H1 (cell line): ENCODE measurements at regions not wholly inside any gene's neighbourhood (a gene's known extent, or its start where the extent isn't known, plus 50 kb on each side); places are given as distances from the start of the nearest gene placed in this dataset.
A peak's percentile ranks its signal among the peaks of the same experiment; 100 is the strongest.

Experiments
- CTCF ChIA-PET: fragments of 300-600 bp; sonication (Branson Sonifier 250); formaldehyde crosslinking; loops from one replicate; lab custom pipeline; 2021; ENCODE audit not compliant: partially characterized antibody; lab: Charles Lee
- POLR2A ChIA-PET: fragments of 300-600 bp; sonication (Branson Sonifier 250); formaldehyde crosslinking; loops from one replicate; lab custom pipeline; 2021; ENCODE audit warnings: inconsistent platforms; ENCODE audit not compliant: partially characterized antibody; lab: Charles Lee
- DNase-seq, 2 experiments: peaks; one replicate each; pipeline versions ENCODE4 v3.0.0 to v3.0.0-alpha.2; 2010 to 2022; ENCODE audit warnings: low spot score in 2 of 2, low read depth in 1 of 2, mixed read lengths in 1 of 2
- FAIRE-seq: peaks from 2 replicates; lab custom pipeline; 2011; peaks lifted over from hg19 to GRCh38; lab: Jason Lieb, UNC
- H2AFZ ChIP-seq: 2 replicates; pipeline ENCODE4 v1.8.1; 2012; ENCODE audit warnings: low read length, inconsistent platforms
- H2AK5ac ChIP-seq: 2 replicates; pipeline ENCODE4 v1.6.1; 2013; ENCODE audit warnings: low read depth, low read length
- H2BK120ac ChIP-seq: replicated peaks from 2 replicates; pipeline ENCODE3; 2013; ENCODE audit warnings: low read depth, low read length, inconsistent platforms
- H2BK12ac ChIP-seq: 2 replicates; pipeline ENCODE4 v1.6.1; 2013; ENCODE audit warnings: low read depth, low read length
- H2BK15ac ChIP-seq: 2 replicates; pipeline ENCODE4 v1.6.1; 2013; ENCODE audit warnings: low read length
- H2BK20ac ChIP-seq: 2 replicates; pipeline ENCODE4 v1.6.1; 2013; ENCODE audit warnings: low read length
- H2BK5ac ChIP-seq: 2 replicates; pipeline ENCODE4 v1.6.1; 2013; ENCODE audit warnings: low read depth, low read length
- H3K14ac ChIP-seq: 2 replicates; pipeline ENCODE4 v1.6.1; 2013; ENCODE audit warnings: inconsistent platforms; ENCODE audit not compliant: insufficient read length
- H3K18ac ChIP-seq: 2 replicates; pipeline ENCODE4 v1.6.1; 2013; ENCODE audit warnings: low read length; ENCODE audit errors: extremely low read depth
- H3K23ac ChIP-seq: 2 replicates; pipeline ENCODE4 v1.6.1; 2013; ENCODE audit warnings: inconsistent platforms; ENCODE audit not compliant: insufficient read length
- H3K23me2 ChIP-seq: 2 replicates; pipeline ENCODE4 v1.6.1; 2013; ENCODE audit warnings: low read depth, low read length
- H3K27ac ChIP-seq: 2 replicates; pipeline ENCODE4 v1.6.1; 2011; ENCODE audit warnings: low read depth, low read length, inconsistent platforms
- H3K27me3 ChIP-seq, 4 experiments: replicated peaks in 1 of 4; 1 replicate in 1 of 4; 2 replicates in 3 of 4; pipeline versions ENCODE4 v1.6.1 to v1.8.1; 2011 to 2013; ENCODE audit warnings: low read length in 3 of 4, mild to moderate bottlenecking in 3 of 4, inconsistent platforms in 2 of 4, mixed read lengths in 2 of 4, moderate library complexity in 1 of 4; ENCODE audit not compliant: control insufficient read depth in 3 of 4, insufficient read depth in 3 of 4; ENCODE audit errors: extremely low read depth in 1 of 4
- H3K36me3 ChIP-seq, 4 experiments: 2 replicates each; pipeline versions ENCODE4 v1.6.1 to v1.8.1; 2011 to 2013; ENCODE audit warnings: mild to moderate bottlenecking in 4 of 4, low read length in 3 of 4, moderate library complexity in 2 of 4, control low read depth in 1 of 4, inconsistent platforms in 1 of 4; ENCODE audit not compliant: insufficient read depth in 4 of 4, control insufficient read depth in 2 of 4
- H3K4ac ChIP-seq: replicated peaks from 2 replicates; pipeline ENCODE3; 2013; ENCODE audit warnings: low read length, low read depth, mixed read lengths, inconsistent platforms; ENCODE audit not compliant: insufficient read length
- H3K4me1 ChIP-seq, 4 experiments: replicated peaks in 1 of 4; 1 replicate in 1 of 4; 2 replicates in 3 of 4; pipeline versions ENCODE4 v1.6.1 to v1.8.1; 2011 to 2013; ENCODE audit warnings: low read length in 3 of 4, inconsistent platforms in 2 of 4, mixed read lengths in 1 of 4; ENCODE audit not compliant: insufficient read depth in 4 of 4, control insufficient read depth in 3 of 4
- H3K4me2 ChIP-seq, 2 experiments: 2 replicates each; pipeline versions ENCODE4 v1.6.1 to v1.8.1; 2011 to 2013; ENCODE audit warnings: low read depth in 2 of 2, low read length in 2 of 2, control low read depth in 1 of 2, inconsistent platforms in 1 of 2, mild to moderate bottlenecking in 1 of 2; ENCODE audit not compliant: insufficient read depth in 1 of 2
- H3K4me3 ChIP-seq, 4 experiments: fragments of 200-600, 300-600 bp in 1 of 4; sonication (generic), shearing (Covaris generic), sonication (Bioruptor Twin) in 1 of 4; 2 replicates each; pipeline versions ENCODE4 v1.5.1 to v1.8.1; 2011 to 2016; ENCODE audit warnings: low read length in 4 of 4, low read depth in 3 of 4, control low read depth in 2 of 4, inconsistent platforms in 2 of 4, mild to moderate bottlenecking in 2 of 4, mixed read lengths in 1 of 4, moderate library complexity in 1 of 4; ENCODE audit not compliant: insufficient read depth in 2 of 4; ENCODE audit errors: extremely low read depth in 1 of 4
- H3K56ac ChIP-seq: replicated peaks from 2 replicates; pipeline ENCODE3; 2013; ENCODE audit warnings: low read depth, mild to moderate bottlenecking, mixed read lengths, low read length, inconsistent platforms; ENCODE audit not compliant: insufficient read length
- H3K79me1 ChIP-seq: 2 replicates; pipeline ENCODE4 v1.6.1; 2013; ENCODE audit warnings: low read depth, low read length, control low read depth
- H3K79me2 ChIP-seq, 2 experiments: 2 replicates each; pipeline versions ENCODE4 v1.6.1 to v1.8.1; 2012 to 2013; ENCODE audit warnings: low read length in 2 of 2, mild to moderate bottlenecking in 2 of 2, inconsistent platforms in 1 of 2; ENCODE audit not compliant: insufficient read depth in 2 of 2, control insufficient read depth in 1 of 2
- H3K9ac ChIP-seq, 4 experiments: replicated peaks in 1 of 4; 1 replicate in 1 of 4; 2 replicates in 3 of 4; pipeline versions ENCODE4 v1.6.1 to v1.8.1; 2011 to 2013; ENCODE audit warnings: low read depth in 3 of 4, low read length in 3 of 4, control low read depth in 2 of 4, mild to moderate bottlenecking in 2 of 4, moderate library complexity in 2 of 4, inconsistent platforms in 1 of 4; ENCODE audit errors: extremely low read depth in 1 of 4
- H3K9me3 ChIP-seq, 2 experiments: 2 replicates each; pipeline versions ENCODE4 v1.6.1 to v1.8.1; 2012 to 2013; ENCODE audit warnings: mild to moderate bottlenecking in 2 of 2, moderate library complexity in 2 of 2, control low read depth in 1 of 2, inconsistent platforms in 1 of 2, low read depth in 1 of 2, low read length in 1 of 2, mixed read lengths in 1 of 2; ENCODE audit not compliant: insufficient read depth in 2 of 2
- H4K20me1 ChIP-seq, 2 experiments: replicated peaks in 1 of 2; 2 replicates each; pipeline versions ENCODE3 to v1.8.1; 2011 to 2013; ENCODE audit warnings: inconsistent platforms in 2 of 2, low read length in 2 of 2, mild to moderate bottlenecking in 1 of 2; ENCODE audit not compliant: insufficient read depth in 2 of 2, control insufficient read depth in 1 of 2
- H4K5ac ChIP-seq: 2 replicates; pipeline ENCODE4 v1.6.1; 2013; ENCODE audit warnings: low read length, low read depth, mixed read lengths, inconsistent platforms; ENCODE audit not compliant: insufficient read length
- H4K8ac ChIP-seq: 2 replicates; pipeline ENCODE4 v1.8.0; 2013; ENCODE audit warnings: mild to moderate bottlenecking, moderate library complexity, low read length, inconsistent platforms; ENCODE audit not compliant: insufficient read depth; ENCODE audit errors: extremely low read depth
- H4K91ac ChIP-seq: replicated peaks from 2 replicates; pipeline ENCODE3; 2013; ENCODE audit warnings: low read length, mixed read lengths, inconsistent platforms; ENCODE audit not compliant: insufficient read length
- ASH2L ChIP-seq: fragments of 200-600, 300-600 bp; sonication (generic); IDR thresholded peaks from one replicate; pipeline ENCODE4 v1.7.1; 2017; ENCODE audit warnings: low read length
- BCL11A ChIP-seq, 2 experiments: IDR thresholded peaks; one replicate each; pipeline ENCODE4 v1.6.1; 2011; ENCODE audit warnings: low read depth in 2 of 2, low read length in 2 of 2, mild to moderate bottlenecking in 2 of 2
- CHD1 ChIP-seq: IDR thresholded peaks from 2 replicates; pipeline ENCODE4 v1.6.1; 2012; ENCODE audit warnings: low read depth, low read length, improper control_type of control experiment
- JUN ChIP-seq: IDR thresholded peaks from 2 replicates; pipeline ENCODE4 v1.6.1; 2011; ENCODE audit warnings: low read depth, mild to moderate bottlenecking, improper control_type of control experiment, low read length
- KDM4A ChIP-seq: IDR thresholded peaks from one replicate; pipeline ENCODE4 v1.7.1; 2012; ENCODE audit warnings: low read depth, mild to moderate bottlenecking, moderate library complexity, low read length, inconsistent platforms; ENCODE audit not compliant: severe bottlenecking
- KDM5A ChIP-seq: fragments of 200-600 bp; IDR thresholded peaks from 2 replicates; pipeline ENCODE4 v1.7.1; 2012; ENCODE audit warnings: mild to moderate bottlenecking, low read length, inconsistent platforms, mixed read lengths
- MAX ChIP-seq: IDR thresholded peaks from 2 replicates; pipeline ENCODE4 v1.6.1; 2012; ENCODE audit warnings: inconsistent platforms
- PHF8 ChIP-seq: fragments of 200-600 bp; sonication (generic); conservative IDR thresholded peaks from 2 replicates; pipeline ENCODE4 v1.7.1; 2012; ENCODE audit warnings: low read depth, mild to moderate bottlenecking, inconsistent platforms, low read length, moderate library complexity
- POLR2AphosphoS5 ChIP-seq: IDR thresholded peaks from 2 replicates; pipeline ENCODE4 v1.6.1; 2011; ENCODE audit warnings: low read depth, low read length
- RXRA ChIP-seq: IDR thresholded peaks from 2 replicates; pipeline ENCODE4 v1.6.1; 2011; ENCODE audit warnings: low read depth, mild to moderate bottlenecking, low read length, moderate library complexity; ENCODE audit not compliant: insufficient read depth
- SIRT6 ChIP-seq: IDR thresholded peaks from one replicate; pipeline ENCODE4 v1.7.1; 2012; ENCODE audit warnings: low read length, inconsistent platforms
- SP2 ChIP-seq: IDR thresholded peaks from 2 replicates; pipeline ENCODE4 v1.6.1; 2012; ENCODE audit warnings: mild to moderate bottlenecking, low read length, inconsistent platforms
- SRF ChIP-seq: IDR thresholded peaks from 2 replicates; pipeline ENCODE4 v1.6.1; 2011; ENCODE audit warnings: mild to moderate bottlenecking, low read depth, low read length, moderate library complexity
- WGBS, 2 experiments: shearing (Covaris generic) in 1 of 2; methylation state at CpG; one replicate each; pipeline versions ENCODE4 v1.1.6 to v1.1.7; 2013 to 2015; ENCODE audit warnings: low lambda C conversion rate in 2 of 2, mixed read lengths in 2 of 2, inconsistent platforms in 1 of 2, low coverage in 1 of 2, missing lambda C conversion rate in 1 of 2; ENCODE audit not compliant: insufficient replicate concordance in 2 of 2, insufficient coverage in 1 of 2, insufficient read length in 1 of 2; ENCODE audit errors: extremely low coverage in 1 of 2, missing lambda C conversion rate in 1 of 2; 5-methylcytosine and 5-hydroxymethylcytosine counted together

- Histone ChIP-seq H3K79me2 (no peaks in the 10 kb centered on the region), H3K4ac (no peak overlapping the region), H3K56ac (no peak overlapping the region), H2BK20ac (no peak overlapping the region), H4K91ac (no peak overlapping the region), H3K4me3 (no peak overlapping the region), H3K18ac (no peak overlapping the region), H2BK12ac (no peak overlapping the region), H4K8ac (no peak overlapping the region), H2BK5ac (no peak overlapping the region), H2BK15ac (no peak overlapping the region), H3K9ac (no peak overlapping the region), H4K5ac (no peak overlapping the region), H3K4me1 (no peaks in the 10 kb centered on the region; a peak in 2 of 7 replicates), H3K27me3 (no peaks in the 10 kb centered on the region), H4K20me1 (no peaks in the 10 kb centered on the region), H3K4me2 (0 out of 4 replicates have a peak overlapping the region, but pooled peaks of 1 of the 2 experiments have one; percentile 20), H2BK120ac (no peak overlapping the region), H3K23ac (no peak overlapping the region), H3K9me3 (no peaks in the 10 kb centered on the region), H2AK5ac (no peak overlapping the region), H3K27ac (no peak overlapping the region), H3K23me2 (no peaks in the 10 kb centered on the region; the same call in 1 of the 2 replicates), H3K14ac (no peak overlapping the region), H3K79me1 (no peaks in the 10 kb centered on the region), H2AFZ (no peak overlapping the region), H3K36me3 (no peaks in the 10 kb centered on the region)
- 89% methylated on average over 6 of the region's 6 CpGs; no CpG with 5 or more reads in 1 of the 2 experiments for WGBS, 2 experiments
- ChIA-PET POLR2A (no interaction called here), CTCF (interaction anchor here (0.6 to 5.0 kb wide), 9 partner anchors 8 to 1166 kb away, joined by 3 to 21 read pairs (median 7); no protein-coding TSS in a partner anchor)
- FAIRE-seq (no peak), DNase-seq (no peak)
- TF ChIP-seq SIRT6: no peak
- no peak for TF ChIP-seq BCL11A (IDR thresholded peaks at IDR 0.05; ENCODE audit: low read depth in 2 of 2, low read length in 2 of 2)
- no peak for TF ChIP-seq MAX
- no peak for TF ChIP-seq JUN
- no peak for TF ChIP-seq CHD1
- TF ChIP-seq KDM5A: no peak
- no peak for TF ChIP-seq SRF
- TF ChIP-seq RXRA: no peak
- no peak for TF ChIP-seq PHF8
- no peak for TF ChIP-seq KDM4A
- TF ChIP-seq SP2: no peak
- no peak for TF ChIP-seq POLR2AphosphoS5
- TF ChIP-seq ASH2L: no peak
Measured at GRCh38 chr10:64113375-64113774, 592.2 kb downstream of the REEP3 start.
